NCI-H526 treated with DMSO at 0.1 percent for 48 hours (cell line): ENCODE measurements at regions not wholly inside any gene's neighbourhood (a gene's known extent, or its start where the extent isn't known, plus 50 kb on each side); places are given as distances from the start of the nearest gene placed in this dataset.
"Not testable (repeated sequence)": the region's sequence is repeated elsewhere in the genome, so short reads cannot be mapped to it uniquely, and the experiment has no call there.

Experiments used
- DNase-seq: peaks from one replicate; lab custom pipeline; 2025; lab: John Stamatoyannopoulos, UW

DNA sequence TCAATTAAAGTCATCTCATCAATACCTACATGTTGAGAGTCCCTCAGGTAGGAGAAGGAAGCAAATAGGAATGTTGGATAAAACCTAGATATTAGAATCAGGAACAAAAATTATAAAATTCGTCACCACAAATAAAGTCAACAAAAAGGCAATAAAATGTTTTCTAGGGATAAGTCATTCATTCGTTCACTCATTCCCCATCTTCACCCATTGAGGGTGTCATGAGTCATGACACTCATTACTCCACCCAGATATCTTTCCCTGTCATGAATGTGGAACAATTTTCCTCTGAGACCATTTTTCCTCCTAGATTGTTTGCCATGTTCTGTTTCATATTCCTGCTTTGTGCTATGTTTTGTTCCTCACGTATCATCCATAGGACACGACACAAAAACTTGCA, 50.9 kb upstream of the OLIG3 start:
- DNase-seq: no peak

- no peak for DNase-seq
Measured at GRCh38 chr6:137547186-137547585, 53.0 kb upstream of the OLIG3 start.

- no peak for DNase-seq
Measured at GRCh38 chr6:137547601-137548000, 53.4 kb upstream of the OLIG3 start.

DNA sequence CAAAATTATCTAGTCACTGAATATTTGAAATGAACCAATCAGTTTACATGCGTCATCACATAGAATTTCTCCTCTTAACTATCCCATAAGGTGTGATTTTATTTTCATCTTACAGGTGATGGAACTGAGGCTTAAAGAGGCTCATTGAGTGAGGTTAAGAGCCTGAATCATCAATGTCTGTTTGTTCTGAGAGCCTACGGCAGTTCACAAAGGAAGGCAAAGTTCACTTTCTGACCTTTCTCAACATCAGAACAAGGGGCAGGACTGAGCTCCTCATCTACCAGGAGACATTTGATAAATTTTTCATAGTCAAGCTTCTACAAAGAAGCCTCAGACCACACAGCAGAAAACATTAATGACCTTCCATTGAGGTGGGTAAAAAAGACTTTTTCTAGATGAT, 54.9 kb upstream of the OLIG3 start:
- DNase-seq: no peak

GRCh38 chr6:137550535-137550934, 56.3 kb upstream of the OLIG3 start:
- no peak for DNase-seq

DNA sequence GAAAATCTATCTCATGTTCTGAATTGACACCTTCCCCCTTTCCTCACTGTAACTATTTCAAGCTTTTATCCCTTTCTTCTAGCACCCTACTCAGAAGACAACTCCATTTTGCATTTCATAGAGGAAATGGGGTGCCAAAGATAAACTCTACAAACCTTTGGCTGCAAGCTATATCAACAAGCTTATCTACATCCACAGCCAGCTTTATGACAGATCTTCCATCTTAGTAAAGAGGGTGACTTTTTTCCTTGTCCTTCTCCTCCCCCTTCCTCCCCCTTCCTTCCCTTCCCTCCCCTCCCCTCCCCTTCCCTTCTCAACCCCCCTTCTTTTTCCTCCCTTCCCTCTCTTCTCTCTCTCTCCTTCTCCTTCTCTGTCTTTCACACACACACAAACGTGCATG, 58.0 kb upstream of the OLIG3 start:
- no peak for DNase-seq

- DNase-seq: no peak
Measured at GRCh38 chr6:137552809-137553208, 58.6 kb upstream of the OLIG3 start.

DNA sequence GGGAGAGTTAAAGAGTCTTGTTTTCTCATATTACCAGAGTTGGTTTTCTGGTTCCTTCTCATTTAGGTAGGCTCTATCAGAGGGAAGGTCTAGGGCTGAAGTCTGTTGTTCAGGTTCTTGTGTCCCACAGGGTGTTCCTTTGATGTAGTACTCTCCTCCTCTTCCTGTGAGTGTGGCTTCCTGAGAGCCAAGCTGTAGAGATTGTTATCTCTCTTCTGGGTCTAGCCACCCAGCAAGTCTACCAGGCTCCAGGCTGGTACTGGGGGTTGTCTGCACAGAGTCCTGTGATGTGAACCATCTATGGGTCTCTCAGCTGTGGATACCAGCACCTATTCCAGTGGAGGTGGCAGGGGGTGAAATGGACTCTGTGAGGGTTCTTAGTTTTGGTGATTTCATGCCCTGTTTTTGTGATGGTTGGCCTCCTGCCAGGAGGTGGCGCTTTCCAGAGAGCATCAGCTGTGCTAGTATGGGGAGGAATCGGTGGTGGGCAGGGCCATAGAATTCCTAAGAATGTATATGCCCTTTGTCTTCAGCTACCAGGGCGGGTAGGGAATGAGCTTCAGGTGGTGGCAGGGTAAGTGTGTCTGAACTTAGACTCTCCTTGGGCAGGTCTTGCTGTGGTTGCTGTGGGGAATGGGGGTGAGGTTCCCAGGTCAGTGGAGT, 65.5 kb upstream of the OLIG3 start:
- DNase-seq: not testable (repeated sequence)

- no peak for DNase-seq
Measured at GRCh38 chr6:137560184-137560563, 66.0 kb upstream of the OLIG3 start.

DNA sequence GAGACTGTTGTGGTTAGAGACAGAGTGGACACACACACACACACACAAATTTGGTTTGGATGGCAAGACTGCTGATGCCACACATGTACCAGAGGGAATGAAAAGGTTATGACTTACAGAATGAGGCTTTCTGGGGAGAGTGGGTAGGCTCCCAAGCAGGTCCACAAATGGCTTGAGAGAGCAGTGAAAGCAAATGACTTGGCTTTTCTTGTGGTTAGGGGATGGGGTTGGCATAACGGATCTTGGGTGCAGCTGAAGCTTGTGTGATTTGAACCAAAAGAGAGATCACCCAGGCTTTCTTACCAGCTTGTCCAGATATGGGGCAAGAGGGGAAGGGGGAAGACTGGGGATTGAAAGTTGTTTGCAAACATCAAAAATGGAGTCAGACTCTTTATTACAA, 73.9 kb upstream of the OLIG3 start:
- no peak for DNase-seq

GRCh38 chr6:137570393-137570792, 76.2 kb upstream of the OLIG3 start:
- no peak for DNase-seq

GRCh38 chr6:137571854-137572253, 77.7 kb upstream of the OLIG3 start:
- peak; percentile 35 for DNase-seq

DNA sequence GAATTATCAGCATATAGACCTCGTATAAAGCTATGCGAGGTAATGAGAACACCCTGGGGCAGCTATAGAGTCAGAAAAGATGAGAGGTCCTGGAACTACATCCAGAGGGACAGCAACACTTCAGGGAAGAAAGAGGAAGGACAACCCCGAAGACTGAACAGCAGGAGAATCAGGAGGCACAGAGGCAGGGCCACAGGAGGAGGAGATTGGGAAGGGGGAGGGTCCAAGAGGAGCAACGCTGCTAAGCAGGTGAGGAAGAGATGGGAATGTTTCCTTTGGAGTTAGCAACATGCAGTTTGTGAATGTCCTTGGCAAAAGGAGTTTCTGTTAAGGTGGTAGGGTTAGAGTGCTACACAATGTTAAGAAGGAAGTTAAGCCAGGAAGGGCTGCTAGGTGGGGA, 79.5 kb upstream of the OLIG3 start:
- DNase-seq: no peak

DNA sequence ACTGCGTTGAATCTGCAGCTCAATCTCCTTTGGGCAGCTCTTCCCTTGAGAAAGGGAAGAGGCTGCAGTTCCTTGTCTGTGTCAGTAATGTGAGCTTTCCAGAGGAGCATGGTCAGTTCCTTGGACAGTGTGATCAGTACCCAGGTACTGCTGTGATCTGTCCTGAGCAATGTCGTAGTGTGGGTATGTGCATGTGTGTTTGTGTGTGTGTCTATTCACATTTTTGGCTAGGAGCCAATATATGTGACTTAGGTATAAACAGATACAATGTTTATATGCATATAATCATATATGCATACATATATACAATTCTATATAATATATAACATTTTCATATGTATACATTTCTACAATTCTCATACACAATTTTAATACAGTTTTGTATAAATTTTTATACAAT, 85.4 kb upstream of the OLIG3 start:
- no peak for DNase-seq

GRCh38 chr6:137581019-137581707, 87.0 kb upstream of the OLIG3 start:
- no peak for DNase-seq

- not testable (repeated sequence) for DNase-seq
Measured at GRCh38 chr6:137583519-137583918, 89.3 kb upstream of the OLIG3 start.

- DNase-seq: no peak
Measured at GRCh38 chr6:137588472-137588871, 94.3 kb upstream of the OLIG3 start.

- no peak for DNase-seq
Measured at GRCh38 chr6:137589067-137589848, 95.1 kb upstream of the OLIG3 start.

GRCh38 chr6:137590684-137591083, 96.5 kb upstream of the OLIG3 start:
- no peak for DNase-seq

DNA sequence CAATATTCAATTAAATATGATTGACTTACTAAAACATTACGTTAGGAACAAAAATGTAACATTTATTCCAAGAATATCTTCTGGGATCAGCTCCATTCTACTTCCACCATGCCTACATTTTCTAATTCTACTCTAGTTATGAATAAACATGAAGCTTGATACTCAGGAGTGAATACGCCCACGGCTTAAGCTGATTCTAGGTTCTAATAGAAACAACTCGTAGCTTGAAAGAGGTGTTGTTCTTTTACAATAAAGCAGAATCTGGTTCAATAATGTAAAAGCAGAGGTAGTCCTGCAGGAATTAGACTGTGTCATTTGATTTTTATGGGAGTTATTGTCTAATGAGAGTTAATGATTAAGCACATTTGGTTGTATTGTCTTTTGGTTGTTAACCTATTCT, 107.3 kb upstream of the OLIG3 start:
- DNase-seq: no peak

DNA sequence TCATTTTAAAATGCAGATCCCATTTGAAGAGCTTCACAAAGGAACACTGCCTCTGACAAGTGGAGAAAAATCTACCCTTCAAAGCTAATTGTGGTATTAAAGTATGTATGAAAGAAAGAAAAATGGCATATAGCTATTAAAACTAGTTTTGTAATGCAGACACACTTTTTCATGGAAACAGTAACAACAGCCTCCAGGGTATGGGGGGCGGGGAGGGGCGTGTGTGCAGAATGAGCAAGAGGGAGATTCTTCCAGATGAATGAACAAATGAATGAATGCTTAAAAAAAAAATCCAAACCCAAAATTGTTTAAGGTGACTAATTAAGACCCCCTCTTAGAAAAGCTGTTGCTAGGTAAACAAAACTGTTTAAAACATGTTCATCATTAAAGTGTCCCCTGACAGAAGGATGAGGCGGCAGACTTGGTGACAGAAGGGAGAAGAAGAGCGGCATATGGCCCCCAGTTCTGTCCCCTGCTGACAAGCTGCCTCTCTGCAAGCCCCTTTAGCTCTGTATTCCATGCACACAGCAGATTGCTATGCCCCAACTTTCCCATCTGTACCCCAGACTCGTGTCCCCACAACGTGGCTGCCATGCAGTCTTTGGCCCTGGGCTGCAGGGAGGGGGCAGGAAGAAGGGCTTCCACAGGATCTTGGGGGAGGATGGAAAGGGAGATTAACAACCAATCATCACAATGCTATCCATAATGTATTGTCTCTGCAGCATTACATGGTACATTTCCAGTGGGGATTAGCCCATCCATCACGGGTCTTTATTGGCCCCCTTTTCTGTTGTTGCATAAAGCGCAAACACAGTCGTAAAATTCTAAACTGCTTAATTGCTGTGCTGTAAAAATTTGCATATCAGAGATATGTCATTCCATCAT, 108.4 kb upstream of the OLIG3 start:
- DNase-seq: peak; percentile 15

DNA sequence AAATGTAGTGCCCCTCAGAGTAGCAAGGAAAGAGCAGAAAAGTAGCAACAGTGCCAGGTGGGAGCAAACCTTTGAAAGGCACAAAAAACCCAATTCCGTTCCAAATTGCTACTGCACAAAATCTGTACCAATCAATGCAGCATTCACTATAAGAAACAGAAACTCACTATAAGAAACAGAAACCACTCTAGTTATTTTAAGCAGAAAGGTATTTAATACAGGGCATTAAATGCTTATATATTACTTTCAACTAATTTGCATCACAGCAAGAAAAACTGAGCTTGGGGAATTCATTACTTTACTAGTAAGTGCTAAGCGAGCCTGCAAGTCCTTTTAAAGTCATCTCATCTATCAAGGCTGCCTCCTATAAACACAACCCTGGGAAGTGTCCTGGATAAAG, 116.5 kb upstream of the OLIG3 start:
- no peak for DNase-seq
